Inferior parietal cortex (tissue), 1 donor: ENCODE measurements at regions not wholly inside any gene's neighbourhood (a gene's known extent, or its start where the extent isn't known, plus 50 kb on each side); places are given as distances from the start of the nearest gene placed in this dataset.

Source experiments
- DNase-seq: peaks from one replicate; pipeline ENCODE4 v3.0.0-alpha.2; 2016; ENCODE audit errors: extremely low spot score

- DNase-seq = peak; percentile 3
These were observed 107.3 kb upstream of the STARD3NL start for GRCh38 chr7:38070718-38071117.

- no peak for DNase-seq
These were observed 91.2 kb upstream of the STARD3NL start for GRCh38 chr7:38086857-38087256.

GRCh38 chr7:38102507-38102906 lies 75.5 kb upstream of the STARD3NL start:
- no peak for DNase-seq

GRCh38 chr7:38105874-38106483 lies 72.1 kb upstream of the STARD3NL start:
- DNase-seq = peak; percentile 72

DNA sequence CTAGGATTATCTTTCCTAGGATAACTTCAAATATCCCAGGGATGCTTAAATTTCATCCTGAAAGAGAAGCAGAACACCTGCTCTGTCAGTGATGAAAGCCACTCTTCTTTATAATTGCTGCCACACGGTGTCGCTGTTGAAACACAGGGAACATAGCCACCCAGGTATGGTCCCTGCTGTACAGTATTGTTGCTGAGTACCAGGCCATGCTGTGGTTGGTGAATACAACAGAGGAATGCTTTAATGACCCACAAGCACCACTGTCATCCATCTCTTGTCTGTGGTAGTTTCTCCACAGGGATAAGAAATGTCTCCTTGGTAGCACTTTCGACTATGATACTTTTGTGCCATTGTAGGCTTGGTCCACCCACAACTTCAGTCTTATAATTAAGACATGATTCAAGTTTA lies 70.6 kb upstream of the STARD3NL start:
- DNase-seq = peak; percentile 84

GRCh38 chr7:38112075-38112474 lies 66.0 kb upstream of the STARD3NL start:
- DNase-seq = no peak

DNA sequence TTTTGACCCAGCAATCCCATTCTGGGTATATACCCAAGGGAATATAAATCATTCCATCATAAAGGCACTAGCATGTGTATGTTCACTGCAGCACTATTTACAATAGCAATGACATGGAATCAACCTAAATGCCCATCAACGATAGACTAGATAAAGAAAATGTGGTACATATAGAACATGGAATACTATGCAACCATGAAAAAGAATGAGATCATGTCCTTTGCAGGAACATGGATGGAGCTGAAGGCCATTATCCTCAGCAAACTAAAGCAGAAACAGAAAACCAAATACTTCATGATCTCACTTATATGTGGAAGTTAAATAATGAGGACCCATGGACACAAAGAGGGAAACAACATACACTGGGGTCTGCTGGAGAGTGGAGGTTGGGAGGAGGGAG lies 58.0 kb upstream of the STARD3NL start:
- no peak for DNase-seq

DNA sequence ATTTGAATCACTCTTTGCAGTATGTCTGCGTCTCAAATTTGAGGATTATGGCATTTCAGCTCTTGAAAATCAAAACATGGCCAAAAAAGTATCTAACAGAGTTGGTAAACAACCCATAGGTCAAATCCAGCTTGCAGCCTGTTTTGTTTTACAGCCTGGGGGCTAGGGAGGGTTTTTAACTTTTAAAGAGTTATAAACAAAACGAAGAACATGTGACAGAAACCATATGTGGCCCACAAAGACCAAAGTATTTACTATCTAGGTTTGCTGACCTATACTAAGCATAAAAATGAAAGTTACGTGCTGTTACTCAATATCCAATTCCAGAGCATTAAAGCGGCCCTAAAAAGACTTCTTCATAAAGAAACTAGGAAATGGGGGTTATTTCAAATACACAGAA lies 55.5 kb upstream of the STARD3NL start:
- DNase-seq = no peak

- no peak for DNase-seq
These were observed 54.6 kb upstream of the STARD3NL start for GRCh38 chr7:38123494-38123893.

GRCh38 chr7:38127216-38128207 lies 50.5 kb upstream of the STARD3NL start:
- DNase-seq = no peak
